ENCODE measurements at regions not wholly inside any gene's neighbourhood (a gene's known extent, or its start where the extent isn't known, plus 50 kb on each side); places are given as distances from the start of the nearest gene placed in this dataset.

DNA sequence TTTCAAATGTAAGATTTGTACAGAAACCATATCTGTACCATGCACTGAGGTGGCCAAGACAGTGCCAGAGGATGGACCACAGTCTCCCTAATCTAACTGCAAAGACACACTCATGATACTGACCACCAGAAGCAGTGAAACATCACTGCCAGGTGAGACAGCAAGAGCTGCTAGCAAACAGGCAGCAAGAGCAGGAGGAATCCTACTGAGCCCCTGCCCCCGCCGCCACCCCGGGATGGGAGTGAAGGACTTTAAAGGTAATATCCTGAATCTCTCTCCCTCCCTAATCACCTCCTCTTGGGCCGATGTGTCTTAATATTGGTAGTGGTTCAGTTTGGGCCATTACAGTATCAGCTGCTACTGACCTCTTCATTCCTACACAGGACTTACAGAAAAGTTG, 144.3 kb downstream of the XPNPEP1 start:
- no peaks in the 10 kb centered on the region for H3K27me3 ChIP-seq (replicated peaks; ENCODE audit: insufficient read depth)
- no peaks in the 10 kb centered on the region for H3K36me3 ChIP-seq
- no peaks in the 10 kb centered on the region for H3K4me1 ChIP-seq (ENCODE audit: control insufficient read depth in 1 of 2, low read depth in 2 of 2)
- no peak for DNase-seq (ENCODE audit: low spot score)
- ATAC-seq (ENCODE audit: insufficient number of reproducible peaks, low FRiP score, low read depth): no peak
- no peak overlapping the region for H3K4me3 ChIP-seq
- TF ChIP-seq, protein P1, sequence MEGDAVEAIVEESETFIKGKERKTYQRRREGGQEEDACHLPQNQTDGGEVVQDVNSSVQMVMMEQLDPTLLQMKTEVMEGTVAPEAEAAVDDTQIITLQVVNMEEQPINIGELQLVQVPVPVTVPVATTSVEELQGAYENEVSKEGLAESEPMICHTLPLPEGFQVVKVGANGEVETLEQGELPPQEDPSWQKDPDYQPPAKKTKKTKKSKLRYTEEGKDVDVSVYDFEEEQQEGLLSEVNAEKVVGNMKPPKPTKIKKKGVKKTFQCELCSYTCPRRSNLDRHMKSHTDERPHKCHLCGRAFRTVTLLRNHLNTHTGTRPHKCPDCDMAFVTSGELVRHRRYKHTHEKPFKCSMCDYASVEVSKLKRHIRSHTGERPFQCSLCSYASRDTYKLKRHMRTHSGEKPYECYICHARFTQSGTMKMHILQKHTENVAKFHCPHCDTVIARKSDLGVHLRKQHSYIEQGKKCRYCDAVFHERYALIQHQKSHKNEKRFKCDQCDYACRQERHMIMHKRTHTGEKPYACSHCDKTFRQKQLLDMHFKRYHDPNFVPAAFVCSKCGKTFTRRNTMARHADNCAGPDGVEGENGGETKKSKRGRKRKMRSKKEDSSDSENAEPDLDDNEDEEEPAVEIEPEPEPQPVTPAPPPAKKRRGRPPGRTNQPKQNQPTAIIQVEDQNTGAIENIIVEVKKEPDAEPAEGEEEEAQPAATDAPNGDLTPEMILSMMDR (IDR thresholded peaks at IDR 0.05): no peak
- no peaks in the 10 kb centered on the region for H3K9me3 ChIP-seq
- no peak overlapping the region for H3K27ac ChIP-seq

DNA sequence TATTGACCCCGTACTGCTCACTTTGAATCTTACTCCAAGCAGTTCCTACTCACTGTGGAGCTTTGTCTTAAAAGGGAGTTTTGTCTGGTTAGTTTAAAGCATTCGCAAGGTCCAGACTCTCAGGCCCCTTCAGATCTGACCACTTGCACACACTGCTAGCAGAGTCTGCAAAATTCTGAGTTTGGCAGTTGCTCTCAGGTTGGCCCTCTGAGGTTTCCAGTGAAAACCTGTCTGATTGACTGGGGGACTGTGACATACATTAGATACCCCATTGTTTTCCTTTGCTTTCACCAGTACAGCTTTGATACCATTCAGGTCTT, 149.2 kb downstream of the XPNPEP1 start:
- peaks cover 0 to 21% of the 10 kb centered on the region in 2 donors for H3K4me1 ChIP-seq (ENCODE audit: control insufficient read depth in 1 of 2, low read depth in 2 of 2)
- no peaks in the 10 kb centered on the region for H3K9me3 ChIP-seq
- no peaks in the 10 kb centered on the region for H3K36me3 ChIP-seq
- no peak overlapping the region for H3K27ac ChIP-seq
- no peak for ATAC-seq (ENCODE audit: insufficient number of reproducible peaks, low FRiP score, low read depth)
- no peaks in the 10 kb centered on the region for H3K27me3 ChIP-seq (replicated peaks; ENCODE audit: insufficient read depth)
- DNase-seq (ENCODE audit: low spot score): no peak
- TF ChIP-seq, protein P1 (IDR thresholded peaks at IDR 0.05): no peak
- H3K4me3 ChIP-seq: no peak overlapping the region

DNA sequence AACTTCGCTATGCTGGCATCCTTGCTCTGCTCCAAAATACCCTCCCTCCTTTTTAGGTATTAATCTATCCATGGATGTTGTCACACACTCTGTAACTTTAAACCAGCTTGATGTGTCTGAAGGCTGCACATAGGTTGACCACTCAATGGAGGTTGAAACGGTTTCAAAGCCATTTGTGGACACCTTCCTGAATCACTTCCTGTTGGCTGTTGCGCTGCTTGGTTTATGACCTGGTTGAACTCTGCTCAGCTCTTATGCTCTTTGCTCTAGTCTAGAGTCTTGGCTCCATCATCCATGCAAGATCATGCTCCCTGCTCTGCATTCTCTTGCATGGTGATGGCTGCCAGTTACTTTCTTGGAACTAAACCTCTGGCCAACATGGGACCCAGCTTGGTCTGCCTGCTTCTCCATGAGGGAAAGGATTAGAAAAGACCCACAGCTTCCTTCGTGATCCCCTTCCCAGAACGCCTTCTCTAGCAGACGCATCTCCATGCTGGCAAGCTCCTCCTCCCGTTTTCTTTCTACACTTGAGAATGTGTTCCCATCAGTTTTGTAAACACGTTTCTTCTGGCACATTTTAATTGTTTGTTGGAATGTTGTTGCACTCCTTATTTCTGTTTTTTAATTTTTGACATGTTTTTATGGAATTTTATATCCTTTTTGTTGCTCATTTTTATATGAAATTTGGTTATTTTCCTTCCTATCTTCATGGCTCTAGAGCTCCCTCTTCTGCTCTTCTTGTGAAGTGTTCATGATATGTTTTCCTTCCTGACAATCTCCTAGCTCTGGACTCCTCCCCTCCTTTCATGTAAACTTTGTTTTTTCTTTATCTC, 149.8 kb downstream of the XPNPEP1 start:
- TF ChIP-seq, protein P1 (IDR thresholded peaks at IDR 0.05): peak; percentile 28

DNA sequence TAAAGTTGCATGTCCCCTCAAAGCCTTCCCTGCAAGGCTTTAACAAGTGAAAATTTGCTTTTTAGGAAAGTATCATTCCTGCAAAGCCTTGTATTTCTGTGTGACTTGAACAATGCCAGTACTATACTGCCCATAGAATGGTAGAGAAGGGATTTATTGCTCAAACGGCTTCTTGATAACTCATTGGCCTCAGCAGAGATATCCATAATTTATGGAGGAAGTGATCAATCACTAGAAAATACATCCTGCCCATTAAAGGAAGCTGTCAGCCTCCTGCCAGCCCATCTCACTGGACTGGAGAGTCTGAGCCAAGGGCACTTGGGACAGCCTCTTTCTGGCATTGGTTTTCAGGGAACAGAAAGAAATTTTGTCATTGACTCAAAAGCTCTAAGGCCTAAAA, 152.6 kb downstream of the XPNPEP1 start:
- TF ChIP-seq, protein P1 (IDR thresholded peaks at IDR 0.05): no peak
- DNase-seq (ENCODE audit: low spot score) (no peak), ATAC-seq (ENCODE audit: insufficient number of reproducible peaks, low FRiP score, low read depth) (no peak)
- H3K36me3 ChIP-seq: no peaks in the 10 kb centered on the region
- peaks cover 0 to 21% of the 10 kb centered on the region in 2 donors for H3K4me1 ChIP-seq (ENCODE audit: control insufficient read depth in 1 of 2, low read depth in 2 of 2)
- peak overlapping the region in 1 of 2 donors; percentile 17 for H3K27ac ChIP-seq
- no peaks in the 10 kb centered on the region for H3K9me3 ChIP-seq
- H3K27me3 ChIP-seq (replicated peaks; ENCODE audit: insufficient read depth): no peaks in the 10 kb centered on the region
- H3K4me3 ChIP-seq: no peak overlapping the region

More for the DNA sequence above, 149.8 kb downstream of the XPNPEP1 start:
- no peak for ATAC-seq (ENCODE audit: insufficient number of reproducible peaks, low FRiP score, low read depth)
- H3K27ac ChIP-seq: no peak overlapping the region
- H3K4me3 ChIP-seq: no peak overlapping the region
- no peaks in the 10 kb centered on the region for H3K36me3 ChIP-seq
- H3K9me3 ChIP-seq: no peaks in the 10 kb centered on the region
- no peaks in the 10 kb centered on the region for H3K27me3 ChIP-seq (replicated peaks; ENCODE audit: insufficient read depth)
- H3K4me1 ChIP-seq (ENCODE audit: control insufficient read depth in 1 of 2, low read depth in 2 of 2): peaks cover 0 to 21% of the 10 kb centered on the region in 2 donors
- no peak for DNase-seq (ENCODE audit: low spot score)

DNA sequence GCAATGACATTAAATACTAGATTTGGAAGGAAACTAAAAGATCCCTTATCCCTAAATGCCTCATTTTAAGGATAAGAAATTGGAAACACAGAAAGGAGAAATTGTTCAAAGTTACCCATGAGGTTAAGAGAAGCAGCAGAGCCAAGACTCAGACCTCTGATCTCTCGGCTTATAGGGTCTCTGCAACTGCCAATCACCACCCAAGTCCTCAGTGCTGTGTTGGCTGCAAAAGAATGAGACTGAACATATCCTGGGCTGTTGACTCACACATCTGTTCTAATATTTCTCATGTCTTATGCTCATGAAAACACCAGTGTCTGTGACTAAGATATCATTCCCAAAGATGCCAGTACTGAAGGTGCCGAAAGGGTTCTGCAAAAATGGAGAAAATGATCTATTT, 153.3 kb downstream of the XPNPEP1 start:
- peaks cover 0 to 21% of the 10 kb centered on the region in 2 donors for H3K4me1 ChIP-seq (ENCODE audit: control insufficient read depth in 1 of 2, low read depth in 2 of 2)
- H3K27me3 ChIP-seq (replicated peaks; ENCODE audit: insufficient read depth): no peaks in the 10 kb centered on the region
- TF ChIP-seq, protein P1 (IDR thresholded peaks at IDR 0.05): no peak
- no peaks in the 10 kb centered on the region for H3K9me3 ChIP-seq
- DNase-seq (ENCODE audit: low spot score) (no peak), ATAC-seq (ENCODE audit: insufficient number of reproducible peaks, low FRiP score, low read depth) (no peak)
- H3K4me3 ChIP-seq: no peak overlapping the region
- H3K27ac ChIP-seq: no peak overlapping the region
- no peaks in the 10 kb centered on the region for H3K36me3 ChIP-seq
